ENCODE measurements at regions not wholly inside any gene's neighbourhood (a gene's known extent, or its start where the extent isn't known, plus 50 kb on each side); places are given as distances from the start of the nearest gene placed in this dataset.

- TF ChIP-seq CTCF (IDR thresholded peaks at IDR 0.05; ENCODE audit: borderline replicate concordance, insufficient read depth, low read depth, low read length) = no peak
- H3K4me3 ChIP-seq (ENCODE audit: low read depth, low read length) = no peak overlapping the region
These were observed 67.3 kb upstream of the AKT3 start for GRCh38 chr1:243917177-243917862.

DNA sequence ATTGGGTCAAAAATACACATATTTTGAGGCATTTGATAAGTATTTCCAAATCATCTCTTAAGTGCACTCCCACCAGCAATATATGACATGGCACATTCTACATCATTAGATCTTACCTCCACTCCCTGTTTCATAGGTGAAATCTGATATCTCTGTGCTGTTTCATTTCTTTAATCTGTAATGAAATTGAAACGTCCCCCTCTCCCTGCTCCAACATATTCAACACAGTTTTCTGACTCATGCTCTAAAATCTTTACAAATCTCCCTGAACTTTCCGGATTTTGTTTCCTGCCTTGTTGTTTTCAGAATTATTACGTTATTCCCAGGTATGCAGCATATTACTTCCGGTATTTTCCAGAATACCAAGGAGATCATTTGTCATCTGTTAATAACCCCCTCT, 66.1 kb upstream of the AKT3 start:
- no peak for TF ChIP-seq CTCF (IDR thresholded peaks at IDR 0.05; ENCODE audit: borderline replicate concordance, insufficient read depth, low read depth, low read length)
- H3K4me3 ChIP-seq (ENCODE audit: low read depth, low read length) = no peak overlapping the region

GRCh38 chr1:243912347-243912746, 62.3 kb upstream of the AKT3 start:
- H3K4me3 ChIP-seq (ENCODE audit: low read depth, low read length) = no peak overlapping the region
- no peak for TF ChIP-seq CTCF (IDR thresholded peaks at IDR 0.05; ENCODE audit: borderline replicate concordance, insufficient read depth, low read depth, low read length)

GRCh38 chr1:243910607-243911006, 60.6 kb upstream of the AKT3 start:
- no peak for TF ChIP-seq CTCF (IDR thresholded peaks at IDR 0.05; ENCODE audit: borderline replicate concordance, insufficient read depth, low read depth, low read length)
- no peak overlapping the region for H3K4me3 ChIP-seq (ENCODE audit: low read depth, low read length)

DNA sequence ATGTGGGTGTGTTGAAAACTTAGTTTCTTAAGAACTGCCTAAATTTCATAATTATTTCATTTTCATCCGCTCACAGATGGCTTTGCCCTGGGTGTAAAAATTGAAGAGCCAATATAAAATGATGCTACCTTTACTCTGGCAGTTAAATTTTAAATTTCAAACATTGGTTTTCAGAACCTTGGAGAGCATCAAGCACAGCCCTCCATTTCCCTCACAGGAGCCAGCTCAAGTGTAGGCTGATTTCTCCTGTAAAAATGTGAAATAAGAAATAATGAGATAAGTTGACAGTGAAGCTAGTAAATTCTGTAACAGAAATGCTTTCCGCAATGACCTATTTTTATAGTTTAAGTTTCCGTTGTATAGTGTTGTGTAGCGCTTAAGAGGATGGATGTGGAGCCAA, 53.9 kb upstream of the AKT3 start:
- no peak for TF ChIP-seq CTCF (IDR thresholded peaks at IDR 0.05; ENCODE audit: borderline replicate concordance, insufficient read depth, low read depth, low read length)
- H3K4me3 ChIP-seq (ENCODE audit: low read depth, low read length) = no peak overlapping the region

GRCh38 chr1:243903041-243903440, 53.0 kb upstream of the AKT3 start:
- H3K4me3 ChIP-seq (ENCODE audit: low read depth, low read length) = no peak overlapping the region
- TF ChIP-seq CTCF (IDR thresholded peaks at IDR 0.05; ENCODE audit: borderline replicate concordance, insufficient read depth, low read depth, low read length) = no peak

GRCh38 chr1:243902100-243902499, 52.1 kb upstream of the AKT3 start:
- H3K4me3 ChIP-seq (ENCODE audit: low read depth, low read length) = no peak overlapping the region
- TF ChIP-seq CTCF (IDR thresholded peaks at IDR 0.05; ENCODE audit: borderline replicate concordance, insufficient read depth, low read depth, low read length) = no peak

All from GM12875 (cell line).